Skeletal muscle cell (primary cell): ENCODE measurements at regions not wholly inside any gene's neighbourhood (a gene's known extent, or its start where the extent isn't known, plus 50 kb on each side); places are given as distances from the start of the nearest gene placed in this dataset.
"Not testable (repeated sequence)": the region's sequence is repeated elsewhere in the genome, so short reads cannot be mapped to it uniquely, and the experiment has no call there.

Experiments used
- DNase-seq: peaks from one replicate; pipeline ENCODE4 v3.0.0-alpha.2; 2010; ENCODE audit warnings: low read depth
- H3K4me3 ChIP-seq: 2 replicates; pipeline ENCODE4 v1.5.1; 2011; ENCODE audit warnings: low read depth, mild to moderate bottlenecking, control low read depth, low read length, moderate library complexity

DNA sequence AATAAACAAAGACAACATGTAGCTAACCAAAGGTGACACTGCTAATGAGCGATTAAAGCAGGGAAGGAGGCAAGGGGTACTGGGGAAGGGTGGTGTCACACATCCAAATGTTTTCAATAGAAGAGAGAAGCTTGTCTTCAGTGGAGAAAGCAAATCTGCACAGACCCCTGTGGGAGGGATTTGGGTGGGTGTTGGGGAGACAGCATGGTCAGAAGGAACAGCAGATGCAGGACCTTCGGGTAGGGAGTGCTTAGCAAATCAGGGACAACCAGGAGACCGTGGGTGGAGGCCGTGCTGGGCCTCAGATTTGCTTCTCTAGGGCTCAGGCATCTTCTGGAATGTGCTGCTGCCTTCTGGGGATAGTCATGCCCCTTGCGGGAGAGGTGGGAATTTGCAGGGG lies 185.3 kb upstream of the RAB6C start:
- no peak overlapping the region for H3K4me3 ChIP-seq
- no peak for DNase-seq

DNA sequence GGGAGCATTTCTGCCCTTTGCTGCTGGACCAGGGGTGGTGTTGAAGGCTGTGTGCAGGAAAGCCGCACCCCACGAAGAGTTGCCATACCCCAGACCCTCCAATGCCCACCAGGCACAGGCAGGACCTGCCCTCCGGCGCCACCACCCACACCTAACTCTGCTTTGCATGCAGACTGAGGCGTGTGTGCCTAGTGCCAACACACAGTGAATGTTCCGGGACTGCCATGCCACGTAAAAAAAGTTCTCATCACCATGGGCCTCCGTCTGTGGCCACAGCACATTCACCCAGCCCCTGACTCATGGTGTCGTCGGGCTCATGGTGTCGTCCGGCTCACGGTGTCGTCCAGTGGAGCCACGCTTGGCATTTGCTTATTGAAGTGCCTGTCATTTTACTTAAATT lies 184.9 kb upstream of the RAB6C start:
- DNase-seq = no peak
- H3K4me3 ChIP-seq = no peak overlapping the region

DNA sequence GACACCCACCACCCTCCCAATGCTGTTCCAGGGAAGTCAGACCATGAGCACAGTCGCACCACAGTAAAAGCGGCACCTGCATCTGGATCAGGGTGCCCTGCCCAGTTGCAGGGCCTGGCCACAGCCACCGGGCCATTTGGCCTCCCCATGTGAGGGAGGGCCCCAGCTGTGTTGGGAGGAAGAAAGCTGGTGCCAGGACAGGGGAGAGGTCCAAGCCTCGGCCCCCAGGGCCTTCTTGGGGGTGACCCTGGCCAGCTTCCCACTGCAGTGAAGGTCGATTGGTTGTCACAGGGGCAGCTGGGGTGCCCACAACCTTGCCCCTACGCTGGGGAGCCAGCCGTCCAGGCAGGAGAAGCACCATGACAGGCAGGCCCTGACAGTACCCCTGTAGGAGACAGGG lies 183.2 kb upstream of the RAB6C start:
- no peak for DNase-seq
- H3K4me3 ChIP-seq = no peak overlapping the region

DNA sequence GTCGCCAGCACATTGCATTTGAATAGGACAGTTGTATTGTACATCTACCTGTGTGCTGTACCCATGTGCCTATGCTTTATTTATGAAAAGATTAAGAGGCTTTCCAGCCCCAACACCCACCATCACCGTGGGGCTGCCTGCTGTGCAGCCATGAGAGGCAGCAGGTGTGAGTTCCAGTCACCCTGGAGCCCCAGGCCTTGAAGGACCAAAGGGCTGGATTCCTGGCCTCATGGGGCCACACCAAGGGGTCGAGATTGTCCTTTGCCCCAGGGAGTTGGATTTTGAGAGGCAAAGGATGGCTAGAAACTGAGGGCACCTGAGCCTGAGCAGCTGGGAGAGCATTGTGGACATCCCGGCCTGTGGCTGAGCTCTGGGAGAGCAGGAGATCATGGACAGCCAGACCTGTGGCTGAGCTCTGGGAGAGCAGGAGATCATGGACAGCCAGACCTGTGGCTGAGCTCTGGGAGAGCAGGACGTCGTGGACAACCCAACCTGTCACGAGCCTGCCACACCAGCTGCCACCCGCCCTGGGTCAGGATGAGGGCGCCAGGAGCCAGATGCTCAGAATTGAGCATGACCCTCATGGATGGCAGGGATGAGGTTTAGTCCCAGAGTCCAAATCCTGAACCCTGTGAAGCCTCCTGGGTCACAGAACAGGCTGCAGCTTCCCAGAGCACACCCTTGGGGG lies 182.5 kb upstream of the RAB6C start:
- DNase-seq = no peak
- H3K4me3 ChIP-seq = no peak overlapping the region

DNA sequence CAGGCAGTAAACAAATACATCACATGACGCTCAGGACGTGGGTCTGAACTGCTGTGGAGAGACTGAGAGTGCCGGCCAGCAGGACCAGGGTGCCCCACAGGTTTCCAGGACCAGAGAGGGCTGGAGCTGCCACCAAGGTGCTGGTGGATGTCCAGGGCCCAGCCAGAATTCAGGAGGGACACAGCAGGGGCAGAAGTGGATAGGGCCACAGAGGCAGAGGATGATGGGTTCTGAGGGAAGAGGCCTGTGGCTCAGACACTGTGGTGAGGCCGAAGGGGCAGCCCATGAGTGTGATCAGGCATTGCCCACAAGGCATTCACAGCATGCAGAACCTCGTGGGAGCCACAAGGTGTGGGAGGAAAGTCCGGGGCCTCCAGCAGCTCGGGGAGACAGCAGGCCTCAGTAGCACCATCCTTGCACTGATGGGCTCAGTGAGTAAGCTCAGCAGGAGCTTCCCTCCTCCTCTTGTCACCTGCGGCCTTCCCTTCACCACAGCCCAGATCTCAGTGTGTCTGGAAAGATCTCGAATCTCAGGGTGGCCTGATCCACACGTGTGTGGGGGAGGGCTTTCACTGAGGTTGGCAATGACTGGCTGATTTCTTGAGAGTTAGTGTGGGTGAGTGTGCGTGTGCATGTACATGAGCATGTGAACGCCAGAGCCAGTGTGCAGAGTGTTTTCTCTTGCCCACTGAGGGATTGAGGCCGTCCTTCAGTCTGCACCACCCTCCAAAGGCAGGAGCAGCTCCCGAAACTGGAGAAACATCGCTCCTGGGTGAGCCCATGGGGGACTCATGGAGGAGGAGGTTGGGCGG lies 181.8 kb upstream of the RAB6C start:
- no peak for DNase-seq
- no peak overlapping the region for H3K4me3 ChIP-seq

DNA sequence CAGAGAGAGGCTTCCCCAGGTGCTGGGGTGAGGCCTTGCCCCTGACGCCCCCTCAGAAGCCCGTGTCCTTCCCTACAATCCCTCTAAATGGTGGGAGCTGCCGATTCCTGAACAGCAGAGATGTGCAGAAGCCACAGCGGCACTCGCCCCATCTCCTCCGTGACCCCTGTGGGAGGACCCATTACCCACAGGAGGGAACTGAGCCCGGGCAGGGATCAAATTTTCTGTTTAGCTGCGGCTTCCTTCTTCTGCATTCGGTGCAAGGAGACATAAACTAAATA lies 181.2 kb upstream of the RAB6C start:
- no peak overlapping the region for H3K4me3 ChIP-seq
- no peak for DNase-seq

DNA sequence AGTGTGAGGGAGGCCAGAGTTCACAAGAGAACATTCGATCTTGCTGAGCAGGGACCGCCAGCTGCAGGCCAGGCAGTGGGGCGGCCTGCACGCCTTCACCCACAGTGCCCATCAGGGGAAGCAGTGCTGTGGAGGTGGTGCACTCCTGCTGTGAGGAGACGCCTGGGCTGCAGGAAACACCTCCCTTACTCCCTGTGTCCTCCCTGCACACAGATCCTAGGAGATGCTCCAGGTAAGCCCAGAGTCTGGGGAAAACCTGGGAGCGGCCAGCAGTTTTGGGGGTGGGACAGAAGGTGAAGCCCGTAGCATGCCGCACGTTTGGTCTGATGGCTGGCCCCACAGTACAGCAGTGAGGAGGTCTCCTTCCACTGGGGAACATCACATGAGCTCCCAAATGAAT lies 180.8 kb upstream of the RAB6C start:
- no peak overlapping the region for H3K4me3 ChIP-seq
- DNase-seq = no peak

DNA sequence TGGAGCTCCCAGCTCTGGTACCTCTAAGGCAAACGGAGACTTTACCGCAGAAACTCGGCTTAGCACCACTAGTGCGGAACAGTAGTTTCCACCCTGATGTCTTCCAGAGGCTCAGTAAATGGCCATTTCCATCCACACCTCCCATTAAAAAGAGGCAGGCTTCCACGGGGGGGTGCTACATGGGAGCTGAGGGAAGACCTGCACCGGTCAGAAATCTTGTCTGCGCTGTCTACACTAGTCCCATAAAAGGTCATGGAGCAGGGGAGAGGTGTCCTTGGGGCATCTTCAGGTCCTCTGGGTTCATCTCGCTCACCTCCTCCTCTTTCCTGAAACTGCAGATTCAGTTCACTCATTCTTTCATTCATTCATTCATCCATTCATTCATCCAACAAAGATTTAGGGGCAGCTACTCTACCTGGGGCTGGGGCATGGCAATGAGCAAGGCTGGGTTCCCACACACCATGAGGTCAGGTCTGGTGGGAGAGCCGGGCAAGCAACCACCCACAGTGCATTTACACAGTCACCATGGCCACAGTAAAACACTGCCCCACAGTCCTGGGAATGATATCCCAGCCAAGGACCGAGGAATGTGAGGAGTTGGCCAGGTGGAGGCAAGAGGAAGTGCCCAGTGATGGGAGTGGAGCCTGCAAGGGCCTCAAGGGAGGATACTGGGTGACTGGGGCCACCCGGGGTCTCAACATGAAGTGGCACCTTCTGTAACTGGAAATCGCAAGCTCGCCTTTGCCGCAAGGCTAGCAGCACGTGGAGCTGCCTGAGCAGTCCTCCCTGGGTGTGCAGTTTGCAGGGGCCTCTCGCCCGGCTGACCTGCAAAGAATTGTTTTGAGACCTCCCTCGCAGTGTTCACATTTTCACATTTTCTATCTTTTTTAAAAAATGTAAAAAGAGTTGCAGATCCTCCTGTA lies 180.2 kb upstream of the RAB6C start:
- H3K4me3 ChIP-seq = no peak overlapping the region
- no peak for DNase-seq

DNA sequence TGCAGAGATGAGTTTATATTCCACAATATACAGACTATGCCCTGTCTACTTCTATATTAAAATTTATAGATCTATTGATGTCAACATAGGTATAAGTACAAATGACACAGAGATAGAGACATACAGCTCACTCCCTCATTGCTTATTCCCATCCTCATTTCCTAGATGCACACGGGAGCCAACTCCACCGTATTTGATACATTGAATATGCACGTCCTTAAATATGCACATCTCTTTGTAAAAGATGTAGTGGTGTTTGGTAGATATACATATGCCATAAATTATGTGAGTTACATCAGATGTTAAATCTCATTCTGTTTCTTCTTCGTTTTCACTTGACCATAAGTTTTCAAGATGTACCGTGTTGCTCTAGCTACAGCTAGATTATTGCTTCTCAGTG lies 179.2 kb upstream of the RAB6C start:
- DNase-seq = no peak
- no peak overlapping the region for H3K4me3 ChIP-seq

DNA sequence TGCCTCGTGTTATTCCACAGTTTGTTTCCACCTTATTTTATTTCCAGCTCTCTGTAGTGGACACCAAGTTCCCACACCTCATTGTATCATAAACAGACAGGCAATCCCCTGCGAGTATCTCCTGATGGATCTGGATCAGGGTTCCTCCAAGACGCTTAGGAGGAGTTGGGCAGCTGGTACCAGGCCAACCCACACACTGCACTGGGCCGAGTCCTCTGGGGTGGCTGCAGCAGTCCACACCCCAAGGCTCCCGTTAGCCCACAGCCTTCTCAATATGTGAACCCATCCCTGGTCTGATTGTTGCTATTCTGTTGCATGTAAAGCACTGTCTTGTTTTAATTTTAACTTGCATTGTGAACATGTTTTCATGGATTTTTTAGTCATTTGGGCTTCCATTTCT lies 178.8 kb upstream of the RAB6C start:
- no peak for DNase-seq
- no peak overlapping the region for H3K4me3 ChIP-seq

DNA sequence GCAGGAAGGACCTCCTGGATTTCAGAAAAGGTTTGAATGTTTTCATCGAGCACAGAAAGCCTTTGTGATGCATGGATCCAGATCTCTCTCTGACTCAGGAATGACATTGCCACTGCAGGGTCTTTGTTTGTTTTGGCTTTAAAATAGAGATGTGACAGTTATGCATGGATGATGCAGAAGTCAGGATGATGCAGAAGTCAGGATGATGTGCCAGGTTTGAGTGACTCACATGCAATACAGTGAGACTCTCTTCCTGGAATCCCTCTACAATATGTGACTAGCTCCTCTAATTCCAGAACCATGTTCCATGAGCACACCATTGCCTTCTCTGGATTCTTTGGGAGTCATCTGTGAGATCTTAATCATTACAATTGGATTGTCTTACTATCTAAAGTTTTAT lies 177.9 kb upstream of the RAB6C start:
- H3K4me3 ChIP-seq = no peak overlapping the region
- peak; percentile 54 for DNase-seq

DNA sequence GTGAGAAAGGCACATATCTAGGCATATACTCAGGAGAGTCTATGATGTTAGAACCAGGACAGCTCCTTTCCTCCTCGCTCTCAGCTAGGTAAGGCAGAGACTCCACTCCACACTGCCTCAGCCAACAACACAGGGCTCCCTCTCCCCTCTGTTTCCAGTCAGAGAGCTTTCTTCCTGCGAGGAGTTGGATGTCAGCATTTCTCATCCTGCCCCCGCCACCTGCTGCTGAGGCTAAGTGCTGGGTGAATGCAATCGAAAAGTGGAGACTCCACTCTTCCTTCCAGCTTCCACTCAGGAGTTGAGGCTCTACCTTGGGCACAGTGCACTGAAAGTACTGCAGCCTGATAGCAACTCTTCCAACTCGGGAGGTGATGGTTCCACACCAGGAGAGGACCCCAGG lies 177.2 kb upstream of the RAB6C start:
- DNase-seq = no peak

DNA sequence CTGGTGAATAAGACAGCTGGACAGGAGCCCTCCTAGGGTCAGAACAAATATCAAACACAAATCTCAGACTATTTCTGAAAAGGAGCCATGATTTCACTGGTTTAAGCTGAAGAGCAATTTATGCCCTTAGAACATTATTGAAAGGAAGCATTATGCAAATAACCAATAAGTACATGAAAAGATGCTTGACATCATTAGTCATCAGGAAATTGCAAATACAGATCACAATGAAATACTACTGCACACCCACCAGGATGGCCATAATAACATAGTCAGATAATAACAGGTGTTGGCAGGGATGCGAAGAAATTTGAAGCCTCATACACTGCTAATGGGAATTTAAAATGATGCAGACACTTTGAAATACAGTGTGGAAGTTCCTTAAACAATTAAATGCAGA lies 176.4 kb upstream of the RAB6C start:
- no peak for DNase-seq

More for the DNA sequence above, 177.2 kb upstream of the RAB6C start:
- H3K4me3 ChIP-seq = no peak overlapping the region

DNA sequence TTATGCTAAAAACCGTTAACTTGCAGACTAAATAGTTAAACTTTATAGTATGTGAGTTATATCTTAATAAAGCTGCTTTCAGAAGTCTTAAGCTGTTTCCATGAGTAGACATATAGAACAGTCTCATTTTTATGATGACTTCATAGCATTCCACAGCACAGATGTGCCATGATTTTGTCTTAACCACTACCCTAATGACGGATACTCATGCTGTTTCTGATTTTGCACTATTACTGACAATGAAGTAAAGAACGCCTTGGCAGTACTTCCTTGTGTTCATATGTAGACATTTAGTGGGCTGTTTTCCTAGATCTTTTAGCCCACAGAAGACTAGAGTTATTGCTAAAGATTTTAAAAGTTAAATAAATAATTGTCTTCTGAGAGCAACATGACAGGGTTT lies 175.6 kb upstream of the RAB6C start:
- no peak for DNase-seq
- H3K4me3 ChIP-seq = no peak overlapping the region

More for the DNA sequence above, 176.4 kb upstream of the RAB6C start:
- no peak overlapping the region for H3K4me3 ChIP-seq

DNA sequence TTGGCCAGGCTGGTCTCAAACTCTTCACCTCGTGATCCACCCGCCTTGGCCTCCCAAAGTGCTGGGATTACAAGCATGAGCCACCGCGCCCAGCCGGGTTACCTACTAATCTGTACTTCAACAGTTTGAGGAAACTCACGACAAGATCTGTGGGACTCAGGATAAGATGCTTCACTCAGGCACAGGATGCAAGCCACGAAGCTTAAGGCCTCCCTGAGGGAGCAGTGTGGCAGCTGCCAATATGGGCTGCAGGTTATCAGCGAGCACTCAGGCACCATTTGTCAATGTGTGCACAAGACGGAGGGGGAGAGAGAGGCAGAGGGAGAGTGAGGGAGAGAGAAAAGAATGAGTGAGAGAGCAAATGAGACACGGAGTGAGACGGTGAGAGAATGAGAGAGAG lies 173.6 kb upstream of the RAB6C start:
- no peak for DNase-seq

DNA sequence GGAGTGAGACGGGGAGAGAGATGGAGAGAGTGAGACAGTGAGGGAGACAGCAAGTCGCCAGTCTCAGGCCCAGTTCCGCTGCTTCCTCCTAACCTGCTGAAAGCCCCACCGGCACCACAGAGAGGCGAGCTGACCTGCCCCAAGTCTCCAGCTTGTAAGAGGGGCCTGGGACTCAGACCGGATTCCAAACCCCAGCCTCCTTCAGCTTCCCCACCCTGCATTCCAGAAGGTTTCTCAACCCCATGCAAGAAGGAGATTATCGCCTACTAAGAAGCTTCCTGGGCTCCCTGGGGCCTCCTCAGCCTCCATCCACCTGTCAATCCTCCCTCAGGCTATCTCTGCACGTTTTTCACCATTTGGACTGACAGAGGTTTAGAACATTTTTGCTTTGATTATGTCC lies 173.1 kb upstream of the RAB6C start:
- DNase-seq = no peak
- no peak overlapping the region for H3K4me3 ChIP-seq

More for the DNA sequence above, 173.6 kb upstream of the RAB6C start:
- no peak overlapping the region for H3K4me3 ChIP-seq

DNA sequence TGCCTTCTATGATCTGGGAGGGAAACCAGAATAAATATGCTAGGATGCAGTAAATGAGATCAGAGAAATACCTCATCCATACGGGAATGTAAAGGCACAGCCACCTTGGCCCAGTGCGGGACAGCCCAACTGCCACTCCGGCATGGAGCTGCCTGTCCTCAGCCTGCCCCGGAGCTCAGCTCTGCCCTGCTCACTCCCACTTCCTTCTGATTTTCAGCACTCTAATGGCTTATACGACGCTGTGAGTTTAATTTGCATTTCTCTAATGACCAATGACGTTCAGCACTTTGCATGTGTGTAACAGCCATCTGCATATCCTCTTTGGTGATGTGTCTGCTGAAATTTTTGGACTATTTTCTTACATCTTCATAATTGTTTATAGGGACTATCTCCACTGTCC lies 172.5 kb upstream of the RAB6C start:
- DNase-seq = no peak

DNA sequence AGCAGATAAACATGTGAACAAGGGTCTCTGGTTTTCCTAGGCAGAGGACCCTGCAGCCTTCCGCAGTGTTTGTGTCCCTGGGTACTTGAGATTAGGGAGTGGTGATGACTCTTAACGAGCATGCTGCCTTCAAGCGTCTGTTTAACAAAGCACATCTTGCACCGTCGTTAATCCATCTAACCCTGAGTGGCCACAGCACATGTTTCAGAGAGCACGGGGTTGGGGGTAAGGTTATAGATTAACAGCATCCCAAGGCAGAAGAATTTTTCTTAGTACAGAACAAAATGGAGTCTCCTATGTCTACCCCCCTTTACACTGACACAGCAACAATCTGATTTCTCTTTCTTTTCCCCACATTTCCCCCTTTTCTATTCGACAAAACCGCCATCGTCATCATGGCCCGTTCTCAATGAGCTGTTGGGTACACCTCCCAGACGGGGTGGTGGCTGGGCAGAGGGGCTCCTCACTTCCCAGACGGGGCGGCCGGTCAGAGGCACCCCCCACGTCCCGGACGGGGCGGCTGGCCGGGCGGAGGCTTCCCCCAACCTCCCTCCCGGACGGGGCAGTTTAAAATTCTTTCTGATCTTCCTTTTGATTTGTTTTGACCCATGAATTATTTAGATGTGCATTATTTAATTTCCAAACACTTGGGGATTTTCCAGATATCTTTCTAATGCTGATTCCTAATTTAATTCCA lies 171.7 kb upstream of the RAB6C start:
- not testable (repeated sequence) for H3K4me3 ChIP-seq, DNase-seq

More for the DNA sequence above, 172.5 kb upstream of the RAB6C start:
- H3K4me3 ChIP-seq = no peak overlapping the region

DNA sequence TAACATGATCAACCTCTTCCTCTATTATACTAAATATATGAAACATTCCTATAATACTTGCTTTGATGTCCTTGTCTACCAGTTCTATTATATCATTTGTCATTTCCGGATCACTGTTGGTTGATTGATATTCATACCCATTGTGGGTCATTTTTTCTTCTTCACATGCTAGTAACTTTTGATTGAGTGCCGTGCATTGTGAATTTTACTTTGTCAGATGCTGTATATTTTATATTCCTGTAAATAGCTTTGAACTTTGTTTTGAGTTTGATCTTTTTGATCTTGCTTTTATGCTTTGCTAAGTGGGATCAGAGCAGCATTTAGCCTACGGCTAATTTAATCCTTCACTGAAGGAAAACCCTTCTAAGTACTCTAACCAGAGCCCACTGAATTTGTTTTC lies 168.9 kb upstream of the RAB6C start:
- H3K4me3 ChIP-seq = no peak overlapping the region
- no peak for DNase-seq

DNA sequence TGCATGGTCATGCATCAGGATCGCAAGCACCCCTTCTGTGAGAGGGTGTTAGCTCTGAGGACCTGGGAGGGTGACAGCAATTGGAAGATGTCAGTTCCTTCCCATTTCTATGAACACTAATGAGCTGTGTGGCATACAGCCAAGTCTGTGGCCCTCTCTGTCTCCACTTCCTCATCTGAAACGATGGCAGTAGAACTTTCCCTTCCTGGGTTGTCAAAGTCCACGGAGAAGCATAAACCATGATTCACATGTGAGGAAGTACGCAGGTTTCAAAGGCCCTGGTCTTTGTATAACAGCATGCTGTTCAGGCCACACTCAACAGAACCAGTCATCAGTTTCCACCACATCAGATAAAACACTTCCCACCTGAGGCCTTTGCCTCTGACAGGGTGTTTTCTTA lies 167.4 kb upstream of the RAB6C start:
- DNase-seq = no peak
- no peak overlapping the region for H3K4me3 ChIP-seq
